ENCODE measurements at regions not wholly inside any gene's neighbourhood (a gene's known extent, or its start where the extent isn't known, plus 50 kb on each side); places are given as distances from the start of the nearest gene placed in this dataset.

DNA sequence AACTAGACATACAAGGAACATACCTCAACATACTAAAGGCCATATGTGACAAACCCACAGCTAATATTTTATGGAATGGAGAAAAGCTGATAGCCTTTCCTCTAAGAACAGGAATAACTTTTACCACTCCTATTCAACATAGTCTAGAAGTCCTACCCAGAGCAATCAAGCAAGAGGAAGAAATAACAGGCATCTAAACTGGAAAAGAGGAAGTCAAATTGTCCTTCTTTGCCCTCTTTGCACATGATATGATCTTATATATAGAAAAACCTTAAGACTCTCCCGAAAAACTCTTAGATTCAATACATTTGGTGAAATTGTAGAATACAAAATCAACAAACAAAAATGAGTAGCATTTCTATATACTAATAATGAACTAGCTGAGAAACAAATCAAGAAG lies 110.0 kb downstream of the ATP23 start:
- BruUV-seq (replicated peaks) = no TSS peak
- H2BK20ac ChIP-seq (ENCODE audit: low read depth, low read length) = no peak overlapping the region
- dilution Hi-C loops (cut with HindIII; ENCODE audit: low sequenced_read_pairs, unreplicated experiment) = no loop called here
- POLR2A ChIA-PET (ENCODE audit: unreplicated experiment) = no interaction called here
- no peak overlapping the region for H2AK9ac ChIP-seq (replicated peaks; ENCODE audit: low read depth, low read length, poor library complexity)
- no peaks in the 10 kb centered on the region for H3K27me3 ChIP-seq (ENCODE audit: control insufficient read depth, insufficient read depth, low read length)
- H3K23ac ChIP-seq (ENCODE audit: low read depth, low read length) = no peak overlapping the region
- no CpG with 5 or more reads among the region's 1 CpG for WGBS, 2 experiments (ENCODE audit: extremely low coverage in 2 of 2, insufficient read length in 1 of 2)
- H4K20me1 ChIP-seq (ENCODE audit: insufficient read depth, low read length) = no peaks in the 10 kb centered on the region
- no peak overlapping the region for H3K27ac ChIP-seq (ENCODE audit: insufficient read depth, low read length)
- no peak overlapping the region for H3K9ac ChIP-seq (ENCODE audit: low read depth, low read length)
- H3K4me2 ChIP-seq (ENCODE audit: low read depth, low read length) = no peak overlapping the region
- in situ Hi-C loops (cut with MboI; ENCODE audit: low sequenced_read_pairs) = no loop called here
- H3K18ac ChIP-seq (ENCODE audit: low read depth, low read length) = no peak overlapping the region
- ATAC-seq (ENCODE audit: low read depth) (no peak), DNase-seq (no peak)
- TF ChIP-seq RAD21 (IDR thresholded peaks at IDR 0.05; ENCODE audit: low read length) = no peak
- no peak for TF ChIP-seq FOS (IDR thresholded peaks at IDR 0.05; ENCODE audit: low read depth, low read length)
- TF ChIP-seq RFX5 (IDR thresholded peaks at IDR 0.05; ENCODE audit: low read depth, low read length) = no peak
- no peak for TF ChIP-seq NFE2L2 (IDR thresholded peaks at IDR 0.05; ENCODE audit: low read depth, low read length)
- TF ChIP-seq BHLHE40 (IDR thresholded peaks at IDR 0.05; ENCODE audit: low read depth, low read length) = no peak
- TF ChIP-seq MAZ (IDR thresholded peaks at IDR 0.05; ENCODE audit: borderline replicate concordance, low read depth, low read length) = no peak
- TF ChIP-seq, protein P1, sequence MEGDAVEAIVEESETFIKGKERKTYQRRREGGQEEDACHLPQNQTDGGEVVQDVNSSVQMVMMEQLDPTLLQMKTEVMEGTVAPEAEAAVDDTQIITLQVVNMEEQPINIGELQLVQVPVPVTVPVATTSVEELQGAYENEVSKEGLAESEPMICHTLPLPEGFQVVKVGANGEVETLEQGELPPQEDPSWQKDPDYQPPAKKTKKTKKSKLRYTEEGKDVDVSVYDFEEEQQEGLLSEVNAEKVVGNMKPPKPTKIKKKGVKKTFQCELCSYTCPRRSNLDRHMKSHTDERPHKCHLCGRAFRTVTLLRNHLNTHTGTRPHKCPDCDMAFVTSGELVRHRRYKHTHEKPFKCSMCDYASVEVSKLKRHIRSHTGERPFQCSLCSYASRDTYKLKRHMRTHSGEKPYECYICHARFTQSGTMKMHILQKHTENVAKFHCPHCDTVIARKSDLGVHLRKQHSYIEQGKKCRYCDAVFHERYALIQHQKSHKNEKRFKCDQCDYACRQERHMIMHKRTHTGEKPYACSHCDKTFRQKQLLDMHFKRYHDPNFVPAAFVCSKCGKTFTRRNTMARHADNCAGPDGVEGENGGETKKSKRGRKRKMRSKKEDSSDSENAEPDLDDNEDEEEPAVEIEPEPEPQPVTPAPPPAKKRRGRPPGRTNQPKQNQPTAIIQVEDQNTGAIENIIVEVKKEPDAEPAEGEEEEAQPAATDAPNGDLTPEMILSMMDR (conservative IDR thresholded peaks at IDR 0.05; ENCODE audit: low read depth, low read length) = no peak
- no peak for TF ChIP-seq RCOR1 (IDR thresholded peaks at IDR 0.05; ENCODE audit: insufficient replicate concordance, low read length)
- H2BK5ac ChIP-seq (ENCODE audit: low read depth, low read length, poor library complexity, severe bottlenecking) = no peak overlapping the region
- H3K14ac ChIP-seq (replicated peaks; ENCODE audit: low read depth, low read length) = no peak overlapping the region
- H2AK5ac ChIP-seq (ENCODE audit: low read depth, low read length) = no peak overlapping the region
- H4K5ac ChIP-seq (ENCODE audit: low read depth, low read length) = no peak overlapping the region
- no peak overlapping the region for H2AFZ ChIP-seq (replicated peaks; ENCODE audit: low read length, poor library complexity)
- intact Hi-C loops (cut with micrococcal nuclease) = no loop called here
- no peak overlapping the region for H3K4me3 ChIP-seq (ENCODE audit: insufficient read depth, low read depth, low read length)
- CTCF ChIA-PET = no interaction called here
- no peak overlapping the region for H2BK15ac ChIP-seq (ENCODE audit: low read depth, low read length)
- H3K4ac ChIP-seq (ENCODE audit: low read depth, low read length) = no peak overlapping the region
- no peaks in the 10 kb centered on the region for H3K9me1 ChIP-seq (ENCODE audit: insufficient read depth, low read length)
- H3K36me3 ChIP-seq (ENCODE audit: control insufficient read depth, insufficient read depth, low read length) = no peaks in the 10 kb centered on the region
- H4K8ac ChIP-seq (ENCODE audit: low read depth in 2 of 2, low read length in 2 of 2) = no peak overlapping the region
- no peaks in the 10 kb centered on the region for H3K79me1 ChIP-seq (ENCODE audit: low read depth in 1 of 2, low read length in 2 of 2)
- H3K4me1 ChIP-seq (ENCODE audit: control insufficient read depth, insufficient read depth, low read length) = no peaks in the 10 kb centered on the region
- H3K9me3 ChIP-seq (ENCODE audit: control insufficient read depth, insufficient read depth, low read length) = no peaks in the 10 kb centered on the region
- H4K91ac ChIP-seq (ENCODE audit: insufficient read depth, low read depth, low read length) = no peak overlapping the region
- H2BK120ac ChIP-seq (ENCODE audit: low read depth, low read length) = no peak overlapping the region
- H3K56ac ChIP-seq (ENCODE audit: extremely low read depth, insufficient read depth, low read length) = no peak overlapping the region
